Mesodermal cell (in vitro differentiated cells): ENCODE measurements at regions not wholly inside any gene's neighbourhood (a gene's known extent, or its start where the extent isn't known, plus 50 kb on each side); places are given as distances from the start of the nearest gene placed in this dataset.
"Not testable (repeated sequence)": the region's sequence is repeated elsewhere in the genome, so short reads cannot be mapped to it uniquely, and the experiment has no call there.

Experiments used
- H3K27ac ChIP-seq: 2 replicates; pipeline ENCODE4 v1.7.0; 2013; ENCODE audit warnings: mild to moderate bottlenecking, low read depth, low read length, moderate library complexity; ENCODE audit not compliant: severe bottlenecking
- H3K36me3 ChIP-seq: 2 replicates; pipeline ENCODE4 v1.7.1; 2013; ENCODE audit warnings: mild to moderate bottlenecking, low read length, moderate library complexity; ENCODE audit not compliant: control insufficient read depth, insufficient read depth
- H3K4me1 ChIP-seq: one replicate; pipeline ENCODE4 v1.7.1; 2013; ENCODE audit warnings: mild to moderate bottlenecking, low read length; ENCODE audit not compliant: insufficient read depth, control insufficient read depth, poor library complexity, severe bottlenecking
- H3K4me3 ChIP-seq: 2 replicates; pipeline ENCODE4 v1.7.0; 2013; ENCODE audit warnings: low read length, control low read depth, mild to moderate bottlenecking; ENCODE audit not compliant: insufficient read depth, poor library complexity, severe bottlenecking; ENCODE audit errors: extremely low read depth
- H3K9me3 ChIP-seq: 2 replicates; pipeline ENCODE4 v1.7.1; 2013; ENCODE audit warnings: mild to moderate bottlenecking, low read length, moderate library complexity; ENCODE audit not compliant: control insufficient read depth
- WGBS, 2 experiments: methylation state at CpG; one replicate each; pipeline ENCODE4 v1.1.5; 2013; ENCODE audit warnings: missing lambda C conversion rate in 2 of 2; ENCODE audit not compliant: insufficient coverage in 2 of 2; 5-methylcytosine and 5-hydroxymethylcytosine counted together

- H3K4me3 ChIP-seq = not testable (repeated sequence)
These were observed 110.0 kb upstream of the NDUFV2 start for GRCh38 chr18:8992500-8992899.

GRCh38 chr18:8994603-8995002, 107.9 kb upstream of the NDUFV2 start:
- H3K4me1 ChIP-seq = peaks cover 14% of the 10 kb centered on the region
- WGBS, 2 experiments = 100% methylated on average over 1 of the region's 2 CpGs; no CpG with 5 or more reads in 1 of the 2 experiments
- no peak overlapping the region for H3K4me3 ChIP-seq
- H3K36me3 ChIP-seq = no peaks in the 10 kb centered on the region
- H3K9me3 ChIP-seq = peaks cover 7% of the 10 kb centered on the region
- H3K27ac ChIP-seq = no peak overlapping the region

More at GRCh38 chr18:8992500-8992899, 110.0 kb upstream of the NDUFV2 start:
- not testable (repeated sequence) for H3K27ac ChIP-seq, H3K36me3 ChIP-seq, H3K9me3 ChIP-seq
- H3K4me1 ChIP-seq = peaks cover 17% of the 10 kb centered on the region
- 100% methylated on average over 2 to 3 of the region's 4 CpGs for WGBS, 2 experiments

GRCh38 chr18:8995096-8995495, 107.4 kb upstream of the NDUFV2 start:
- no peak overlapping the region for H3K4me3 ChIP-seq
- H3K27ac ChIP-seq = no peak overlapping the region
- WGBS, 2 experiments = 86 to 100% methylated on average over 1 of the region's 3 CpGs

GRCh38 chr18:8996771-8997432, 105.6 kb upstream of the NDUFV2 start:
- H3K9me3 ChIP-seq = peaks cover 7% of the 10 kb centered on the region
- no peak overlapping the region for H3K27ac ChIP-seq
- no peak overlapping the region for H3K4me3 ChIP-seq
- no peaks in the 10 kb centered on the region for H3K36me3 ChIP-seq
- peaks cover 5% of the 10 kb centered on the region for H3K4me1 ChIP-seq
- WGBS, 2 experiments = 100% methylated on average over 1 of the region's 3 CpGs; no CpG with 5 or more reads in 1 of the 2 experiments

More at GRCh38 chr18:8995096-8995495, 107.4 kb upstream of the NDUFV2 start:
- Histone ChIP-seq H3K36me3 (no peaks in the 10 kb centered on the region), H3K4me1 (peaks cover 14% of the 10 kb centered on the region), H3K9me3 (peaks cover 7% of the 10 kb centered on the region)

- no peaks in the 10 kb centered on the region for H3K36me3 ChIP-seq
- peaks cover 7% of the 10 kb centered on the region for H3K9me3 ChIP-seq
- H3K4me3 ChIP-seq = no peak overlapping the region
- H3K27ac ChIP-seq = no peak overlapping the region
- 45 to 47% methylated on average over 2 to 5 of the region's 5 CpGs for WGBS, 2 experiments
- peaks cover 5% of the 10 kb centered on the region for H3K4me1 ChIP-seq
These were observed 104.9 kb upstream of the NDUFV2 start for GRCh38 chr18:8997634-8998033.

GRCh38 chr18:8998481-8999217, 103.8 kb upstream of the NDUFV2 start:
- Histone ChIP-seq H3K9me3 (peaks cover 7% of the 10 kb centered on the region), H3K27ac (no peak overlapping the region), H3K4me1 (peaks cover 5% of the 10 kb centered on the region), H3K36me3 (no peaks in the 10 kb centered on the region), H3K4me3 (no peak overlapping the region)
- WGBS, 2 experiments = 74 to 80% methylated on average over 1 to 3 of the region's 4 CpGs

GRCh38 chr18:8999872-9000271, 102.6 kb upstream of the NDUFV2 start:
- 53 to 65% methylated on average over 3 to 7 of the region's 9 CpGs for WGBS, 2 experiments
- Histone ChIP-seq H3K4me3 (no peak overlapping the region), H3K9me3 (peaks cover 7% of the 10 kb centered on the region), H3K27ac (no peak overlapping the region), H3K36me3 (no peaks in the 10 kb centered on the region), H3K4me1 (peaks cover 5% of the 10 kb centered on the region)

GRCh38 chr18:9000733-9001132, 101.8 kb upstream of the NDUFV2 start:
- Histone ChIP-seq H3K4me1 (peaks cover 8% of the 10 kb centered on the region), H3K36me3 (no peaks in the 10 kb centered on the region), H3K27ac (no peak overlapping the region), H3K9me3 (peaks cover 7% of the 10 kb centered on the region), H3K4me3 (no peak overlapping the region)
- 82 to 83% methylated on average over 2 of the region's 5 CpGs for WGBS, 2 experiments

- Histone ChIP-seq H3K27ac (no peak overlapping the region), H3K36me3 (no peaks in the 10 kb centered on the region), H3K4me1 (peaks cover 8% of the 10 kb centered on the region), H3K9me3 (peaks cover 7% of the 10 kb centered on the region), H3K4me3 (no peak overlapping the region)
- WGBS, 2 experiments = 81 to 93% methylated on average over 2 to 3 of the region's 3 CpGs
These were observed 101.3 kb upstream of the NDUFV2 start for GRCh38 chr18:9001209-9001608.

- H3K4me3 ChIP-seq = no peak overlapping the region
- no peak overlapping the region for H3K27ac ChIP-seq
- peaks cover 8% of the 10 kb centered on the region for H3K4me1 ChIP-seq
- WGBS, 2 experiments = 73 to 80% methylated on average over 1 to 3 of the region's 5 CpGs
- no peaks in the 10 kb centered on the region for H3K36me3 ChIP-seq
- H3K9me3 ChIP-seq = no peaks in the 10 kb centered on the region
These were observed 98.9 kb upstream of the NDUFV2 start for GRCh38 chr18:9003406-9004100.
